Urinary bladder (tissue), 3 donors: ENCODE measurements at regions not wholly inside any gene's neighbourhood (a gene's known extent, or its start where the extent isn't known, plus 50 kb on each side); places are given as distances from the start of the nearest gene placed in this dataset.

Experiments used
- DNase-seq: peaks from one replicate; pipeline ENCODE4 v3.0.0-alpha.2; 2015; ENCODE audit errors: extremely low spot score
- H3K27ac ChIP-seq: one replicate; pipeline ENCODE4 v1.5.1; 2013; ENCODE audit warnings: low read depth, mild to moderate bottlenecking, moderate library complexity
- H3K36me3 ChIP-seq: one replicate; pipeline ENCODE4 v1.6.1; 2013; ENCODE audit warnings: mild to moderate bottlenecking, moderate library complexity; ENCODE audit not compliant: insufficient read depth
- H3K4me1 ChIP-seq: one replicate; pipeline ENCODE4 v1.6.1; 2013; ENCODE audit warnings: mild to moderate bottlenecking, moderate library complexity; ENCODE audit not compliant: insufficient read depth
- H3K4me3 ChIP-seq: one replicate; pipeline ENCODE4 v1.5.1; 2013; ENCODE audit warnings: low read depth, low read length
- WGBS: extraction: QIAGEN DNeasy Blood & Tissue Kit; methylation state at CpG from one replicate; pipeline ENCODE4 v1.1.7; 2013; 5-methylcytosine and 5-hydroxymethylcytosine counted together
- donor health status: healthy with polysubstance abuse.
- donor health status: healthy.

DNA sequence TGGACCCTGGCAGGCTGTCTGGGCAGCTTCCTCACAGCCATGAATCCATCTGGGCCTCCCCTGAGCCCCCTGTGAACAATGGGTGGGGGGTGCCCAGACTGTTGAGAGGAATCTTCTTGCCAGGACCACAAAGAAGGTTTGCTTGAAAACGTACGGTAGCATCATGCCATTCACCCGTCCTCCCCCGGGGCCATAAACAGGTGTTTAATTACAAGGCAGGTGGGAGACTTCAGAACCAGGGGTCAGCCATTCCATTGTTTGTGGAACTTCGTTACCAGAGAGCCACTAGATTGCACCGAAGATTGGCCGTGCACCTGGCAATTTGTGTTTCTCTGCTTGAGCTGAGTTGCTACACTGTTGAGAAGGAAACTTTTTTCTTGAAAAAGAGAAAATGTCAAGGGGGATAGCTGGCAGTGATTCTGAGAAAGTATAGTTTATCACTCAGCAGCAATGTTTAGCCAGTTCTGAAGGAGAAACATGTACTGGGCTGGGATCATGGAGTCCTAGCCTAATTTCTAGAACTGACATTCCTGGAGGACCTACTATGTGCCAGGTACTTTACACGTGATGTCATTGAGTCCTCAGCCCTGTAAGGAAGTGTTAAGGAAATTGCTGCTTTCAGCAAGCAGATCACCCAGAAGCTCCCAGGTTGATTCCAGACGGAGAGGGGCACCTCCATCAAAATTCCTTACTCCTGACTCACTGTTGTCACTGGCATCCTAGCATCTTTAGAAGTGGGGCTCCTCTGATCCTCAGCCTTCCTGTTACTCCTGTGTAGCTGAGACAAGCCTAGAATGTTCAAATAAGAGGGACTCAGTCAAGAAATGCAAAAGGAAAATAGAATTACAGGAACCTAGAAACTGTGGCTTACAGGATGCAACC is 103.8 kb upstream of the UBE2E1 start:
- Histone ChIP-seq H3K27ac (no peak overlapping the region), H3K4me3 (no peak overlapping the region), H3K36me3 (no peaks in the 10 kb centered on the region), H3K4me1 (no peaks in the 10 kb centered on the region)
- WGBS = 54% methylated on average over 9 of the region's 9 CpGs
- DNase-seq = no peak

DNA sequence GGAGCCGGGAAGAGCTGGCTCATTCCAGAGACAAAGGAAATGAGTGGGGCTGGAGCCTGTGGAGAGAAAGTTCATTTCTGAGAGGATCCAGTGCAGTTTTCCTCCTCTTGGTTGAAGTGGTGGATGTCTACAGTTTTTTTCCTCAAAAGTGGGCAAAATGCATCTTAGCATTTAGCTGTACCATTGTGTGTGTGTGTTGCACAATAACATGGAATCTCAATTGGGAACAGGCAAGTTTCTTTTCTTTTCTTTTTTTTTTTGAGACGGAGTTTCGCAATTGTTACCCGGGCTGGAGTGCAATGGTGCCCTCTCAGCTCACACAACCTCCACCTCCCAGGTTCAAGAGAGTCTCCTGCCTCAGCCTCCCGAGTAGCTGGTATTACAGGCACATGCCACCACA is 101.5 kb upstream of the UBE2E1 start:
- WGBS = 84% methylated on average over 5 of the region's 5 CpGs
- Histone ChIP-seq H3K4me3 (no peak overlapping the region), H3K27ac (no peak overlapping the region), H3K4me1 (no peaks in the 10 kb centered on the region), H3K36me3 (no peaks in the 10 kb centered on the region)
- DNase-seq = no peak

DNA sequence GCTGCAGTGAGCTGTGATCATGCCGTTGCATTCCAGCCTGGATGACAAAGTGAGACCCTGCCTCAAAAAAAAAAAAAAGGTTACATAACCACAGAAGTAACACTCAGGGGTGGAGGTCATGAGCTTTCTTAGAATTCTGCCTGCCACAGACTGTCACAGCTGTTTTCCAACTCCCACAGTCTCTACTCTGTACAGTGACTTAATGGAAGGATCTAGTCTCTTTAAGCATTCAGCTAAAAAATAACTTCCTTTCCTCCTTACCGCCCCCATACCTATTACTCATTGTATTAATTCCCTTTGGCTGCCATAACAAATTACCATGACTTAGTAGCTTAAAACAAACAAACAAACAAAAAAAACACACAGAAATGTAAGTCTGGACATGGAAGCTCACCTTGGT is 99.6 kb upstream of the UBE2E1 start:
- H3K36me3 ChIP-seq = no peaks in the 10 kb centered on the region
- DNase-seq = no peak
- no peaks in the 10 kb centered on the region for H3K4me1 ChIP-seq
- H3K4me3 ChIP-seq = no peak overlapping the region
- no peak overlapping the region for H3K27ac ChIP-seq
- 66% methylated on average over 2 of the region's 2 CpGs for WGBS

DNA sequence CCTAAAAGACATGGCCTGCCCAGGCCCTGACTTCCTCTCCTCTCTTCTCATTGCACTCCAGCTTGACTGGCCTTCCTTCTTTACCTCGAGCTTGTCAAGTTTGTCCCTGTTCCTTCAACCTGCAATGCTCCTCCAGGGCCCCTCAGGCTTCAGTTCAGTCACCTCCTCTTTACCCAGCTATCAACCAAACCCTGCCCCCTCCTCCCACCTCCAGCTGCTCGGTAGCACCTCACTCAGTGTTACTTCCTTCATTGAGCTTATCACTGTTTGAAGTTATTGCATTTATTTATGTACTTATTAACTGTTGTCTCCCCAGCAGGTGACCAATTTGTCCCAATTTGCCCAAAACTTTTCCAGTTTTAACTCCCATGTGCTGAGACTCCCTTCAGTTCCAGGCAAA is 95.8 kb upstream of the UBE2E1 start:
- no peak overlapping the region for H3K27ac ChIP-seq

DNA sequence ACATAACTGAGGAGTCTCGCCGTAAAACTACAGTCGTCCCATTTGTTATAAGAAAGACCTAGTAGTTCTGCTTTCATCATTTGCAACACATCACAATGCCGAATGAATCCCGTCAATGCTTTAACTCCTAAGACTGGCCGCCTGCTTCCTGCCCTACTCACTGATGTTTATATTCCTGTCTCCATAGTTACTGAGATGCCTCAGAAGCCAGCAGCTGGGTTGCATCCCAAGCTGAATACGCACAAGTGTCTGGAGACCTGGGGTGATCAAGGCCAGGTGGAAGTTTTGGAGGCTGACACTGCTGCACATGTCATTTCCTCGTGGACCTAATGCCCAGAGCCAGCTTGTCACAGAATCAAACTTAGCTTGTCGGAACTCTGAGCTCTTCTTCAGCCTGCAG is 95.2 kb upstream of the UBE2E1 start:
- H3K27ac ChIP-seq = no peak overlapping the region
- 29% methylated on average over 9 of the region's 9 CpGs for WGBS
- no peaks in the 10 kb centered on the region for H3K36me3 ChIP-seq

More for the DNA sequence above, 95.8 kb upstream of the UBE2E1 start:
- no peak for DNase-seq
- Histone ChIP-seq H3K36me3 (no peaks in the 10 kb centered on the region), H3K4me1 (no peaks in the 10 kb centered on the region), H3K4me3 (no peak overlapping the region)
- 58% methylated on average over 2 of the region's 2 CpGs for WGBS

DNA sequence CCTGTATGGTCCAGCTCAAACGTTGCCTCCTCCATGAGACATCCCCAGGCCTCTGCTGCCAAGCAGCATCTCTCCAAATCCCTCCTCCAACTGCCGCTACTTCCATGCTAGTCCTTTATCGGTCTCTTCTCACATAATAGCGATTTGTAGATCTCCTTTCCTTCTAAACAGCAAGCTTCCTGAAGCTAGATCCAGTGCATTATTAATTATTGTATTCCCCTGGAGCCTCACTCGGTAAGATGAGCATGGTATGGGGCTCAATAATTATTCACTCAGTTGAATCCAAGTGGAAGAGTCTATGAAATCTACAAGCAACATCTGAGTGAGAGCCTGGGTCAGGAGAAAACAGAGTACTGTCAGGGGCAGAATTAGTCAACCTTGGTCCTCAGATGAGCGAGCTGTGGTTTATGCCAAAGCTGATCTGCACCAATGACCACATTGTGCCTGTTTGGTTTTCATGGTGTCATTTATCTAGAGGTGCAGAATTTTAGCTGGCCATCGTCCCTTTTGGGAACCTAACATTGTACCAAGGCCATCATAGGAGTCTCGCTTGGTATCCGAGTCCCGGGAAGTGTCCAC is 93.8 kb upstream of the UBE2E1 start:
- H3K4me1 ChIP-seq = no peaks in the 10 kb centered on the region
- H3K27ac ChIP-seq = no peak overlapping the region
- DNase-seq = no peak
- H3K36me3 ChIP-seq = no peaks in the 10 kb centered on the region
- H3K4me3 ChIP-seq = no peak overlapping the region
- WGBS = 87% methylated on average over 10 of the region's 10 CpGs

More for the DNA sequence above, 95.2 kb upstream of the UBE2E1 start:
- DNase-seq = peak; percentile 78
- Histone ChIP-seq H3K4me1 (no peaks in the 10 kb centered on the region), H3K4me3 (no peak overlapping the region)

DNA sequence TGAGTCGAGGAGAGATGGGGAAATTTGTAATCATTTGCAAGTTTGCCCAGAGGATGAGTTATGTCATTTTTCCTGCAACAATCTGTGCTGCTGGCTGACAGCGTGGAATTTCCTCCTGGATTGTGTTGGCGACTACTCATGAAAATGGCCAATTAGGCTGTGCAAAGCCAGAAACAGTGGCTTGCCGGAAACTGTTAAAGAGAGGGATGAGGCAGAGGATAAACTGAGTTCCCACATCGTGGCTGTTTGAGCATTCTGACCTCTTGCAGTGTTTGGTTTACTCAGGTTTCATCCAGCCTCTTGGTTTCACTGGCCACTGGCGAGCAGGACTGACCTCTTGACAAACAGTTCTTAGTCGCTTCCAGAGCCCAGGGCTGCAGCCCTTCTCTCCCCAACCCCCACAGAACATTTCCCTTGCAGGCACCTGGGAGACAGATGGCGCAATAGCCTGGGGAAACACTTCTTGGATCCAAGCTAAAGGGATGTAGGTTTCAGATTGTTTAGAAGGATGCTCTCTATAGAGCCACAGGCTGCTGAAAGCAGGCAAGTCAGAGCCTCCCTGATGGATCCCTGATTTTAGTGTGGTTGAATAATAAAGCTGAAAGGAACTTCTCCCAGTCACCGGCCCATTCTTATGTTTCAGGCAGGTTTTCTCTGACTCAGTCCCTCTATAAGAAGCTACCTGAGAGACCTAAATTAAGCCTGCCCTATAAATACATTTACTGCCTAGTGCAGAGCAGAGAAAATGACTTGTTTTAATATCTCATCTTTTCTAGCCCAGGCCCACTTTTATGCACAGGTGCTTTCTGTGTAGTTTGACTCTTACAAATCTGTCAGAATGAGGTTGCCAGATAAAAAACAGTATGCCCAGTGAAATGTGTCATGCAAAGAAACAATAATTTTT is 92.8 kb upstream of the UBE2E1 start:
- no peak for DNase-seq
- Histone ChIP-seq H3K4me1 (no peaks in the 10 kb centered on the region), H3K36me3 (no peaks in the 10 kb centered on the region), H3K27ac (no peak overlapping the region), H3K4me3 (no peak overlapping the region)
- 43% methylated on average over 9 of the region's 9 CpGs for WGBS

DNA sequence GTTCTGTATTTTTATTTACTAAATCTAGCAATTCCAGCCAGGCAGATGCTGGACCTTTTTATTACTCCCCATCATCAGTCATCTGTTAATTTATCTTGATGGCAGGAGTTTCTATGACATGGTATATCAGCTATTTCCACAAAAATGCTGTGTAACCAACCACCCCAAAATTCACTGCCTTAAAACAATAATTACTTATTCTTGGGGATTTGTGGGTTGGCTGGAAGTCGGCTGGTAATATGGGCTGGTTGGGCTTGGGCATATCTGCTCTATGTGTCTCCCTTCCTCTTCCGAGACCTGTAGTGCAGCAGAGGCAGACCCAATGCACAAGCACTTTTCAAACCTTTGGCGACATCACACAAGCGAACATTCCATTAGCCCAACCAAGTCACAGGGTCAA is 92.1 kb upstream of the UBE2E1 start:
- no peak overlapping the region for H3K27ac ChIP-seq
- H3K4me3 ChIP-seq = no peak overlapping the region
- 93% methylated on average over 4 of the region's 4 CpGs for WGBS
- no peaks in the 10 kb centered on the region for H3K36me3 ChIP-seq
- H3K4me1 ChIP-seq = no peaks in the 10 kb centered on the region
- no peak for DNase-seq

DNA sequence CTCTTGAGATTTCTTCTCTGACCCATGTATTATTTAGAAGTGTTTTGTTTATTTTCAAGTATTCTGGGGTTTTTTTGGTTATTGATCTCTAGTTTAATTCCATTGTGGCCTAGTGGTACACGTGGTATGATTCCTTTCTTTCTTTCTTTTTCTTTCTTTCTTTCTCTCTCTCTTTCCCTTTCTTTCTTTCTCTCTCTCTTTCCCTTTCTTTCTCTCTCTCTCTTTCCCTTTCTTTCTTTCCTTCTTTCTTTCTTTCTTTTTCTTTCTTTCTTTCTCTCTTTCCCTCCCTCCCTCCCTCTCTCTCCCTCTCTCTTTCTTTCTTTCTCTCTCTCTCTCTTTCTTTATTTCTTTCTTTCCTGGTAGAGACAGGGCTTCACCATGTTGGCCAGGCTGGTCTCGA is 85.7 kb upstream of the UBE2E1 start:
- 93% methylated on average over 2 of the region's 2 CpGs for WGBS
- no peaks in the 10 kb centered on the region for H3K36me3 ChIP-seq
- no peak for DNase-seq
- no peak overlapping the region for H3K4me3 ChIP-seq
- no peak overlapping the region for H3K27ac ChIP-seq
- H3K4me1 ChIP-seq = no peaks in the 10 kb centered on the region

DNA sequence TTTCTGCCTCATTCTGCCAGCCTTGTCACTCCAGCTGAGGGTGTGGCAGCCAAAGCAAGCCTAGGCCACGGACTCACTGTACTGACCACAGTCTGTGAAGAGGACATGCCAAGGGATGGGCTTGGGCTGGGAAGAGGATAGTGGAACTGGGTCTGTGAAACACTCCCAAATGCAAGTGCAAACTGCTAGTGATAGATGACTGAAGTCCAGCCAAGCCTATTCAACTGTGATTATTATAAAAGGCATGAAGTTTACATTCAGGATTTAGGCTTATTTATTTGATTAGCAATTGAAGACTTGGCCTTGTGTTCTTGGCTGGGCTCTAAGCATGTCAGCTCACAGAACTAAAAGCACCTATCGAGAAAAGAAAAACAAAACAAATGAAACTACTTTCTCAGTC is 84.9 kb upstream of the UBE2E1 start:
- WGBS = 46% methylated on average over 2 of the region's 2 CpGs
- DNase-seq = no peak
- no peaks in the 10 kb centered on the region for H3K4me1 ChIP-seq
- H3K4me3 ChIP-seq = no peak overlapping the region
- H3K27ac ChIP-seq = no peak overlapping the region
- no peaks in the 10 kb centered on the region for H3K36me3 ChIP-seq

DNA sequence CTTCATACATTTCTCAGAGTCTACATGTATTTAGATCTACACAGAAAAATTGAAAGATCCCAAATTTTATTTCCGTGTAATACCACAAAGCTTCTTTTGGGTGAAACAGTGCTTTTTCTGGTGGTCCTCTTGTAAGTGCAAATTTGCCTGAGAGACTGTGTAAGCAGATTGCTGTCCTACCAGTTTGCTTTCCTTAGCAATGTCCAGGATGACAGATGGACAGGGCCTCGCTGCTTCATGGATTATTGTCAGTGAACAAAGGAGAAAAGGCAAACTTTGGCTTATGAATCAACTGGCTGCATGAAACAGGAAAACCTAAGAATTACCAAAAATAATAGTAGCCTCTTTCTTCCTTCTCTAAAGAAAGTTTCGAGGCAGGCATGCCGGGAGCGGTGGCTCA is 82.6 kb upstream of the UBE2E1 start:
- 97% methylated on average over 5 of the region's 5 CpGs for WGBS
- Histone ChIP-seq H3K4me1 (no peaks in the 10 kb centered on the region), H3K27ac (no peak overlapping the region), H3K4me3 (no peak overlapping the region), H3K36me3 (no peaks in the 10 kb centered on the region)
- no peak for DNase-seq

DNA sequence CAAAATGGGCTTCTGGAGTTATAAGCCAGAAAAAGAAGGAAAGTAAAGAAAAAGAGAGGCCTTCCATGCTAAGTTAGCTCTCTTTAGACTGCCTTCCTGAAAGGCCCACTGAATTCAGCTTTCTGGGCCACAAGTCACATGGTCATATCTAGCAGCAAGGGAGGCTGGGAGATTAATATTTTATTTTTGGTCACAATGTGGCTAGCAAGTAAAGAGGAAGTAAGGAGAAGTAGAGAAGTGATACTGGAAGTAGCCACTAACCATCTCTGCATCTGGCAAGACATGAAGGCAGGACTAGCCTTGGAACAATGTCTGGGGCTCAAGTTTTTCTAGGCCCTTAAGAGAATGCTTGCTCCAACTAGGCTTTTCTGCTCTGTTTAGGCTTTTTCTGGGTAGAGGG is 81.8 kb upstream of the UBE2E1 start:
- no peak for DNase-seq
- no peaks in the 10 kb centered on the region for H3K4me1 ChIP-seq
- H3K4me3 ChIP-seq = no peak overlapping the region
- H3K36me3 ChIP-seq = no peaks in the 10 kb centered on the region
- no peak overlapping the region for H3K27ac ChIP-seq

DNA sequence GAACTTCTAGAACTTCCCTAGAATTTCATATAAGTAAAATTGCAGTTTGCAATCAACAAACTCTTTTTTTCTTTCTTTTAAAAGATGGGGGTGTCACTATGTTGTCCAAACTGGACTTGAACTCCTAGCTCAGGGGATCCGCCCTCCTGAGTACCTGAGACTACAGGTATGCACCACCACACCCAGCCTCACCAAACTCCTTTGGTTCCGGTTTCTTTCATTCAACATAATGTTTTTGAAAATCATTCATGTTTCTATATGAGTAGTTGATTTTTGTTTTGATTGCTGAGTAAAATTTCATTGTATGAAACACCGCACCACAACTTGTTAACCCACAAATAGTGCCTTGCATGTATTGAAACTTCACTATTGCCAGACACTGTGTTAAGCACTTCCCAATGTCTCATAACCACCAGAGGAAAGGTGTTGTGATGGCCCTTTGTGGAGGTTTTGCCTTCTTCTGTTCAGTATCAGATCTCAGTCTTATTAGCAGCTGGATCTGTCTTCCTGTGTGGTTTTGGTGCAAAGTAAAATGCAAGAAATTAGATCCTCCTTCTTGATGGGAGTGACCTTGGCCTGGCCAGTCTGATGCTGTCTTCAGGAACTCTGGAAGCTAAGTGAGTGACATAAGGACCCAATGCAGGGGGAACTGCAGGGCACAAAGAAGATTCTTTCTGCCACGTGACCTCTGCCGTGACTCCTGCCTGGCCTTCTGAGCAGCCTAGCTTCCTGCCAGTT is 78.8 kb upstream of the UBE2E1 start:
- H3K27ac ChIP-seq = no peak overlapping the region
- no peak for DNase-seq
- WGBS = 83% methylated on average over 5 of the region's 5 CpGs

More for the DNA sequence above, 78.8 kb upstream of the UBE2E1 start:
- Histone ChIP-seq H3K36me3 (no peaks in the 10 kb centered on the region), H3K4me3 (no peak overlapping the region), H3K4me1 (no peaks in the 10 kb centered on the region)
